T-helper 1 cell treated with Interleukin-12 subunit alpha and Interleukin-12 subunit beta and Interleukin-4 antibody, amounts not matched to agents 30 μg/mL and 1 μg/mL, for 36 hours (primary cell): ENCODE measurements at regions not wholly inside any gene's neighbourhood (a gene's known extent, or its start where the extent isn't known, plus 50 kb on each side); places are given as distances from the start of the nearest gene placed in this dataset.
"Not testable (repeated sequence)": the region's sequence is repeated elsewhere in the genome, so short reads cannot be mapped to it uniquely, and the experiment has no call there.

Experiments
- H3K27ac Mint-ChIP-seq: one replicate; pipeline ENCODE4 v1.8.0; 2021; ENCODE audit warnings: mild to moderate bottlenecking, mixed read lengths
- H3K27me3 Mint-ChIP-seq: one replicate; pipeline ENCODE4 v1.8.0; 2021; ENCODE audit warnings: low read depth, mixed read lengths
- H3K36me3 Mint-ChIP-seq: one replicate; pipeline ENCODE4 v1.8.0; 2021; ENCODE audit warnings: low read depth, mixed read lengths
- H3K4me1 Mint-ChIP-seq: one replicate; pipeline ENCODE4 v1.8.0; 2021; ENCODE audit warnings: low read depth, mixed read lengths
- H3K4me3 Mint-ChIP-seq: one replicate; pipeline ENCODE4 v1.8.0; 2021; ENCODE audit warnings: mild to moderate bottlenecking, moderate library complexity, mixed read lengths
- H3K9me3 Mint-ChIP-seq: one replicate; pipeline ENCODE4 v1.8.0; 2021; ENCODE audit warnings: mixed read lengths

DNA sequence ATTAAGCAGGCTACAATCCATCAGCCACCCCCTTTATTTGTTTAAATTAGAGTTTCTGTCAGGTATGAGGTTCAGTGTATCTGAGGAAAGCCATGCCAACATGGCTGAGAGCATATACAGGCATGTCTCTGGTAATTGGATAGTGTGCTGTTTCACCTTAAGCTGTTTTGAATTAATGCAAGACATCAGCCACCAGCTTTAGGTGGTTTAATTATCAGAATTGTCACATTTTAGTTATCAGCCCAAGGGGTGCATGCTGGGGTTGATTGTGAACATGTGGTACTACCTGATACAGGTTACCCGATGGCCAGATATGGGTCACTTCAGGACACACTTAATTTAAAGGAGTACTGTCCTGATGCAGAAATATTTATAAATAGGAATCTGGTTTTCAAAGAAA lies 353.2 kb upstream of the TENM3 start:
- H3K4me3 Mint-ChIP-seq: no peak overlapping the region
- H3K9me3 Mint-ChIP-seq: peaks cover 8% of the 10 kb centered on the region
- H3K27ac Mint-ChIP-seq: no peak overlapping the region
- no peaks in the 10 kb centered on the region for H3K36me3 Mint-ChIP-seq
- no peaks in the 10 kb centered on the region for H3K4me1 Mint-ChIP-seq
- no peaks in the 10 kb centered on the region for H3K27me3 Mint-ChIP-seq

DNA sequence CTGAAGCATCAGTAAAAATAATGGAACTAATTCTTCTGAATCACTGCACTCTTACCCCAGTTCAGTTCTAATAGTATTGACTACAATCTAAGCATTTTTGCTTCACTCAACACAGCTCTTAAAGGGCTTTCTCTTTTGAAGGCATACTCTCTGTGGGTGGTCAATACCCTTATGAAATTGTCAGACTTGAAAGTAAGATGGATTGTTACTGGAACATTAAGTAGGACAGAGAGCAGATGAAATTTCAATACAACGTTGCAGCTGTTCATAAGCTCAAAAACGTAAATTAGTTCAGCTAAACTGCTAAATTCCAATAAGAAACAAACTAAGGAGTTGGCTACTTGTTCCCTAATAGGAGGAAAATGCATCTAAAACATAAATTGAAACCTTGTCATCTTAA lies 352.3 kb upstream of the TENM3 start:
- H3K4me3 Mint-ChIP-seq: no peak overlapping the region
- H3K36me3 Mint-ChIP-seq: no peaks in the 10 kb centered on the region
- H3K4me1 Mint-ChIP-seq: no peaks in the 10 kb centered on the region
- no peaks in the 10 kb centered on the region for H3K27me3 Mint-ChIP-seq
- H3K9me3 Mint-ChIP-seq: peaks cover 8% of the 10 kb centered on the region
- no peak overlapping the region for H3K27ac Mint-ChIP-seq

DNA sequence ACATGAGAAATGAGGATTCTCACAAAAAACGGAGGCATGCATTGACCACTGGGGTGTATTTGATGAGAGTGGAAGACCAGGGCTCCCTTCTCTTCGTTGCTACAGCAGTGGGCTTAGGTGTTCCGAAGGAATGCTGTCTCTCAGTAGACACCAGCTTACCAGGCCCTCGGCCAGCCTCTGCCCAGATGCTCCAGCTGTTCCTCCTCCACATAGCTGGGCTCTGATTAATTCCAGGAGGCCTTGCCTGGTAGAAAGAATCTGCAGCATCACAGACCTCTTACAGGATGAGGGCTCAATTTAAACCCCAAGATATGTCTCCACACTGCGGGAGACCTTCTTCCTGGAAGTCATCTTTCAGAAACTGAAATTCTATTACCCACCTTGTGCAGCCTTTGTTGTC lies 346.6 kb upstream of the TENM3 start:
- Mint-ChIP-seq H3K27ac (no peak overlapping the region), H3K36me3 (no peaks in the 10 kb centered on the region), H3K9me3 (peaks cover 13% of the 10 kb centered on the region), H3K4me3 (no peak overlapping the region), H3K27me3 (no peaks in the 10 kb centered on the region), H3K4me1 (no peaks in the 10 kb centered on the region)

DNA sequence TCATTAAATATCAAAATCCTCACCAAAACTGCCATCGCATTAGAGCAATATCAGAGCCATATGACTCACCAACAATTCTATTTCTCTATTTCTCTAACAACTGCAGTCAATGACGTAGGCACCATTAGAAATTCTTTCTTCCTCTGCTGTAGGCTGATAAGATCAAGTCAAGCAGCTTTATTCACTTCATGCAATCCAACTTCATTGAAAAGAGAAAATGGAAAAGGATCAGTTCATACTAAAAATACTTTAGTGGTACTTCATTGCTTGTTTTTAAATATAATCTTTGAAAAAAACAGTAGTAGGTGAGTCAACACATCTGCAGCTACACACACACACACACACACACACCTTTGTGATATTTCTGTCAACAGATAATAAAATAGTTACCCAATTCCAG lies 345.3 kb upstream of the TENM3 start:
- Mint-ChIP-seq H3K36me3 (no peaks in the 10 kb centered on the region), H3K9me3 (peaks cover 15% of the 10 kb centered on the region), H3K27ac (no peak overlapping the region), H3K4me3 (no peak overlapping the region), H3K27me3 (no peaks in the 10 kb centered on the region), H3K4me1 (no peaks in the 10 kb centered on the region)

DNA sequence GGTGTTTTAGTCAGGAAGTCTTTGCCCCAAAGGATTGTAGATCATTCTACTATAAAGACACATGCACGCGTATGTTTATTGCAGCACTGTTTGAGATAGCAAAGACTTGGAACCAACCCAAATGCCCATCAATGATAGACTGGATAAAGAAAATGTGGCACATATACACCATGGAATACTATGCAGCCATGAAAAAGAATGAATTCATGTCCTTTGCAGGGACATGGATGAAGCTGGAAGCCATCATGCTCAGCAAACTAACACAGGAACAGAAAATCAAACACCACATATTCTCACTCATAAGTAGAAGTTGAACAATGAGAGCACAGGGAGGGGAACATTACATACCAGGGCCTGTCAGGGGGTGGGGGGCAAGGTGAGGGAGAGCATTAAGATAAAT lies 340.8 kb upstream of the TENM3 start:
- H3K4me3 Mint-ChIP-seq, H3K36me3 Mint-ChIP-seq, H3K4me1 Mint-ChIP-seq, H3K27me3 Mint-ChIP-seq, H3K27ac Mint-ChIP-seq: not testable (repeated sequence)
- peaks cover 26% of the 10 kb centered on the region for H3K9me3 Mint-ChIP-seq

DNA sequence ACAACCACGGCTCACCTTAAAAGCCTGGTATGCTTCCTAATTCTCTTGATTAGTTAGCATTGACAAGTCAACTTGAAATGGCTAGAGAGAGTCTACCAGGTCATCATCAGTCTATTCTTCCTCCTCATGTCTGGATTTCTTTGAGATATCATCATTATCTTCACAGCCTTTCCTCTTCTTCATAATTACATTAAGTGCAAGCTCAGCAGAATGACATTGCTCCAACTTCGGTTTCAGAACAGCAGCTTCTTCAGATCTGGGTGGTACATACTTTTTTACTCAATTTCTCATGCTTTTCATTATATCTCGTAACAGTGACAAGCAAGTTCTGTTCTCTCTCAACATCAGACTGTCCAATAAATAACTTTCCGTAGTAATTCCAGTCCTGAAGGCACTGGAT lies 337.5 kb upstream of the TENM3 start:
- Mint-ChIP-seq H3K36me3 (no peaks in the 10 kb centered on the region), H3K4me1 (no peaks in the 10 kb centered on the region), H3K27ac (no peak overlapping the region), H3K9me3 (peaks cover 25% of the 10 kb centered on the region), H3K27me3 (no peaks in the 10 kb centered on the region), H3K4me3 (no peak overlapping the region)

DNA sequence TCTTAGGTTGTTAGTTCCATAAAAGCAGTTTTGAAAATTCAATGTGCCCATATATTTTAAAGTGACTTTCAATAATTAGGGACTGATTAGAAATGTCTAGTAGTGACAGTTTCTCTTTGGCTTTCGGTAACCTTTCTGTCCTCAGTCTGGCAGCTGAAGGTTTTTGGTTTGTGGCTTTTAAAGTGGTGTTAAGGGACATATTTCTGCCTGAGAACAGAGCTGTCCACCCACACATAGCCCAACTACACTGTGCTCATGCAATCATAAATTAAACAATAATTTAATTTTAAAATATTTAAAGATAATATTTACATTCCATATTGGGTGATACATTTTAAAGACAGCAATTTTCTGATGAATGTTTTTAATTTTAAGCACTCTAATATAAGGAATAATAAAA lies 335.0 kb upstream of the TENM3 start:
- no peaks in the 10 kb centered on the region for H3K27me3 Mint-ChIP-seq
- no peak overlapping the region for H3K4me3 Mint-ChIP-seq
- no peaks in the 10 kb centered on the region for H3K4me1 Mint-ChIP-seq
- peaks cover 25% of the 10 kb centered on the region for H3K9me3 Mint-ChIP-seq
- no peak overlapping the region for H3K27ac Mint-ChIP-seq
- no peaks in the 10 kb centered on the region for H3K36me3 Mint-ChIP-seq

DNA sequence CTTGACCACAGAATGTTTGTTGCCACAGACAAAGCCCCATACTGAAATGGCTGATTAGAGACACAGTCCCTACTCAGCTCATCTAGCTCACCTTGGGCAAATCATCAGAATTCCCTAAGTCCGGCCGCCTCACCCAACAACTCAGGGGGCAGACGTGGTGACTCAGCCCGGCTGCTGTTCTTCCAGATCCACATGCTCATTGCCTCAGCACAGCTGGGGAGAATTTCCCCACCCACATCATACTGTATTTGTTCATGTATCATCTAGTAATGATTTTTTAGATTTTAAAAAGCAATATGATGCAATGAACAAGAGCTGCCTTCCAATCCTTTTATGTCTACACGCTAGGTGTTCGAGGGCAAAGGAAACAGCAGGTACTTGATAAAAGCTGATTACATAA lies 333.8 kb upstream of the TENM3 start:
- Mint-ChIP-seq H3K4me1 (no peaks in the 10 kb centered on the region), H3K9me3 (peaks cover 18% of the 10 kb centered on the region), H3K4me3 (no peak overlapping the region), H3K36me3 (no peaks in the 10 kb centered on the region), H3K27me3 (no peaks in the 10 kb centered on the region), H3K27ac (no peak overlapping the region)

DNA sequence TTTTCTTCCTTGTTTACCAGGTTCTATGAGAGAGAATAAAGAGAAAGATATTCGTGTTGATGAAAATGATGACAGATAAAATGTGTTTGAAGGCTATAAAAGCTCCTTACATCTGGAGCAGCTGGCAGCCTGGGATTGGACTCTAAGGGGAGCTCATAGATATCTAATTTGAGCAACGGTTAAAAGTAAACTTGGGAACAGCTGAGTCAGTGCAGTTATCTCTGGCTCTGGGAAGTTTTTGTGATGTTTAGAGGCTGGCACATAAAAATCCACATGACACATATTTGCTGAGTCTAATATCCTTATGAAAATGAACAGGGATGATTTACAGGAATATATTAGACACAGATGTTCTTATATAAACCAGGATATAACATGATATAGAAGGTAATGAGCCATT lies 331.8 kb upstream of the TENM3 start:
- H3K4me1 Mint-ChIP-seq: no peaks in the 10 kb centered on the region
- H3K36me3 Mint-ChIP-seq: no peaks in the 10 kb centered on the region
- H3K4me3 Mint-ChIP-seq: no peak overlapping the region
- no peaks in the 10 kb centered on the region for H3K27me3 Mint-ChIP-seq
- no peak overlapping the region for H3K27ac Mint-ChIP-seq
- H3K9me3 Mint-ChIP-seq: peaks cover 13% of the 10 kb centered on the region

DNA sequence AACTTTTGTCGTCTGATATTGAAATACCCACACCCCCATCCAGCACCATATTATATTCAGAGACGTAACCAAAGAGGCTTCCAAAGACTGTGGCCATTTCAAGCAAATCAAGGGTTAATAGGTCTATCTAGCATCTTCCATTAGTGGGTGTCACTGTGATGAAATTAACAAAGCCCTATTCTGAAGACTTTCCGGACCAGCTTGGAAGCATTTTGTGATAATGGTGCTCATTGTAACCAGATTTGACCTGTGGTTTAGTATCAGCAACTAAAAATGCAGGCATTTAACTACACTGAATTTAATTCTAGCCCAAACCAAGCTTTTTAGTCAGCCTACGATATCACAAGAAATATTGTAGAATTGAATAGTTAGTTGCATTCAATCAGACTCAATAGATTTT lies 309.7 kb upstream of the TENM3 start:
- Mint-ChIP-seq H3K27me3 (no peaks in the 10 kb centered on the region), H3K36me3 (no peaks in the 10 kb centered on the region), H3K9me3 (peaks cover 11% of the 10 kb centered on the region), H3K27ac (no peak overlapping the region), H3K4me1 (no peaks in the 10 kb centered on the region), H3K4me3 (no peak overlapping the region)

DNA sequence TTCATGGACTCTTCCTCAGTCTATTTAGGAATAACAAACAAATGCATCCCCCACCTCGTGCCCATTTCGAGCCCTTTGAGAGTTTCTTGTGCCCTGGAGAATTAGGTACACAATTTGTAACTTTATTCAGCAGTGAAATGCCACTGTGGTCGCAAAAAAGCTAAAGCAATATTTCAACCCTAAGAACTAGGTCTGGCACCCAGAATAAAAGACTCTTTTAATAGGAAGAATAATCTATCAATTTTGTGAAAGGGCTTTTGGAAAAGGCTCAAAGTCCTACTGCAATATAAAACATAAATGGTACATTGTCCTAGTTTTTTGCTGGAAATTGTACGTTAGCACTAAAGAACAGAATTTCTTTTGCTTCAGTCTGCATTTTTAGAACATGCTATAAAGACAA lies 304.6 kb upstream of the TENM3 start:
- Mint-ChIP-seq H3K27me3 (no peaks in the 10 kb centered on the region), H3K36me3 (no peaks in the 10 kb centered on the region), H3K27ac (no peak overlapping the region)

DNA sequence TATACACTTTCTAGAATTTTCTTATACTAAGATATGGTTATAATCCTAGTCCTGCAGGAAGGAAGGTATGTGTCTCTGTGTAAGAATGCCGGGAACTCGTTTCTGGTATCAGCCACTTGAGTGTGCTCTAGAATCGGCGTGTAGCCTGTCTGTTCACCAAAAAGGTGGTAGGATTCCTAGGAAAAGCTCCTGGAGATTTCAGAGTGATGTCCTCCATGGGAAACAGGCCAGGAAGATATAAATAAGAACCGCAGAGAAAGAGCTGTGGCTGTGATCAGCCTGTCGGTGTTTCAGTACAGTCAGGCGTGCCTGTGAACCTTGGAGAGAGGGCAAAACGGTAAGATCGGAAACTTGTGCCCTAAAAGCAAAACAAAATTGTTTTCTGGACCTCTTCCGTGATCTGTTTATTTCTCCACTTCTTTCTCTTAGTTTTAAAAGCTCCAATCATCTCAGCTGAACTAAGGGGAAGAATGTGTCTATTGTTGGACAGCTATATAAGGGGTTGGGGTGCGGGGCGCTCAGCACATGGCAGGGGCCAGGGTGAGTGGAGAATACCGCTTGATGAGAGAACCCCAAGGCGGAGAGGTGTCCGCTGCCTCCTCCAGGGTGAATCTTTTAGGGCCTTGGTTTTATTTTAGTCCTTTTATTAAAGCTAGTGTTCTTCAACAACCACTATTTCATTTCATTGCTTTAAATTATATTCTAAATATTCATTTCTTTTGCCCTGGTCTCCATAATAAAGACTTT lies 303.8 kb upstream of the TENM3 start:
- Mint-ChIP-seq H3K27me3 (no peaks in the 10 kb centered on the region), H3K36me3 (no peaks in the 10 kb centered on the region), H3K9me3 (no peaks in the 10 kb centered on the region), H3K4me3 (no peak overlapping the region), H3K27ac (no peak overlapping the region), H3K4me1 (no peaks in the 10 kb centered on the region)

More for the DNA sequence above, 304.6 kb upstream of the TENM3 start:
- Mint-ChIP-seq H3K9me3 (no peaks in the 10 kb centered on the region), H3K4me1 (no peaks in the 10 kb centered on the region), H3K4me3 (no peak overlapping the region)

DNA sequence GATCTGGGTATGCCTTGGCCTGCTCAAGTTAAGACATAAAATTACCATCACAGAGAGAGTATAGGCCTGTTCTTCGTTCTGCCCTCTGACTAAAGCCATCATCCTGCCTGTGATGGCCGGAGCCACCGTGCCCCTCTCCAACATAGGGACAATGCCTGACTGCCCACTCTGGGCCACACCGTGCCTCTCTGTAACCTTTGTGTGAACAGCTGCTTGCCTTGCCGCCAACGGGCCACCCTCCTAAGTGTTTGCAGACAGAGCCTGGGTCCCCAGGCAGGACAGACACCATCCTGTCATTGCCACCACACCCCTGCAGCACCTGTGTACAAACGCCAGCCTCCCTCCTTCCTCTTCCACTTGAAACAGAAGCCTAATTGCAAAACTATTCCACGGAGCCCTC lies 298.7 kb upstream of the TENM3 start:
- H3K9me3 Mint-ChIP-seq: no peaks in the 10 kb centered on the region
- no peaks in the 10 kb centered on the region for H3K4me1 Mint-ChIP-seq
- H3K36me3 Mint-ChIP-seq: no peaks in the 10 kb centered on the region
- no peak overlapping the region for H3K27ac Mint-ChIP-seq
- no peaks in the 10 kb centered on the region for H3K27me3 Mint-ChIP-seq
- H3K4me3 Mint-ChIP-seq: no peak overlapping the region

DNA sequence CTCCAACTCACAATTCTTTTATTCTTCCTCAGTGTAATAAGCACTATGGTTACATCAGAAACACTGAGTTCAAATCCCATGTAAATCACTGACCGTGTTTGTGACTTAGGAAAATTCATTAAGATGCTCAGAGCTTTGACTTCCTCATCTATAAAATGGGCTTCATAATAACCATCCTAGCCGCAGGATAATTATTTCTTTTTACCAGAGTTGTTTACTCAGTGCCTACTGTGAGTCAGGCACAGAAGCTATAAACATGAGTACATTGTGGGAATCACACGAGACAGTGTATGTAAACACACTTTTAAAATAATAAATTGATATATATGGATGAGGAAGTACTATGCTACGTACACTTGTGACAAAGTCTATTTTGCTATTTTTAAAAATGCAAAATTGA lies 296.3 kb upstream of the TENM3 start:
- H3K4me3 Mint-ChIP-seq: no peak overlapping the region
- H3K27me3 Mint-ChIP-seq: no peaks in the 10 kb centered on the region
- no peaks in the 10 kb centered on the region for H3K4me1 Mint-ChIP-seq
- no peaks in the 10 kb centered on the region for H3K36me3 Mint-ChIP-seq
- H3K27ac Mint-ChIP-seq: no peak overlapping the region
- no peaks in the 10 kb centered on the region for H3K9me3 Mint-ChIP-seq

DNA sequence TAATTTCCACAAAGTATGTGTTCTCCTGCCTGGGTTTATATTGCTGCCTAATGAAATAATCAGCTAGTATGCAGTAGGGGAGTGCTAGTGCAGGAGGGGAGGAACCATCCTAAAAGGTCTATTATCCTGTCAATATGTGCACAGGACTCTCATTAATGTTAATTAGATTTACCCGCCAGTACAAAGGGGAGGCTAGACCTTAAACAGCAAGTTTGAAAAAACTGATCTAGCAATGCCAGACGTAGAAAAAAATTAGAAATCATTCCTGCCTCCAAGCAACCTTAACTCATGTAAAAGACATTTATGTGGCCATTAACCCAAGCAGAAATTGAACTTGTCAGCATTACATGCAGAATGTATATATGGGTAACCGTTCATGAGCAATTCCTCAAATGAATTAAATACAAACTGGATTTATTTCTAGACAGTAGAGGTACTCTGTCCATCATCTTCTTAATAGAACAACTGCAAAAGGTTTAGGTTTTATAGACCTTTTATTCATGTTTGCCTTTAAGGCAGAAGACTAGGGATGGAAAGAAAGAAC lies 294.3 kb upstream of the TENM3 start:
- Mint-ChIP-seq H3K27me3 (no peaks in the 10 kb centered on the region), H3K36me3 (no peaks in the 10 kb centered on the region), H3K4me1 (no peaks in the 10 kb centered on the region), H3K27ac (no peak overlapping the region), H3K4me3 (no peak overlapping the region), H3K9me3 (no peaks in the 10 kb centered on the region)
